ENCODE measurements at regions not wholly inside any gene's neighbourhood (a gene's known extent, or its start where the extent isn't known, plus 50 kb on each side); places are given as distances from the start of the nearest gene placed in this dataset.
"Not testable (repeated sequence)": the region's sequence is repeated elsewhere in the genome, so short reads cannot be mapped to it uniquely, and the experiment has no call there.

GRCh38 chr6:27796736-27797481 lies 115.3 kb downstream of the OR2B2 start:
- not testable (repeated sequence) for TF ChIP-seq ESRRG (CRISPR knock-in tag; IDR thresholded peaks at IDR 0.05); TCF4 (CRISPR knock-in tag; IDR thresholded peaks at IDR 0.05; ENCODE audit: borderline replicate concordance); ZFP3 (CRISPR knock-in tag; IDR thresholded peaks at IDR 0.05); CSDC2 (CRISPR knock-in tag; IDR thresholded peaks at IDR 0.05); TOX (CRISPR knock-in tag; IDR thresholded peaks at IDR 0.05; ENCODE audit: borderline replicate concordance)
